SW480 (cell line): ENCODE measurements at regions not wholly inside any gene's neighbourhood (a gene's known extent, or its start where the extent isn't known, plus 50 kb on each side); places are given as distances from the start of the nearest gene placed in this dataset.

Experiments
- DNase-seq: peaks from one replicate; pipeline ENCODE4 v3.0.0-alpha.2; 2016; ENCODE audit warnings: low spot score

DNA sequence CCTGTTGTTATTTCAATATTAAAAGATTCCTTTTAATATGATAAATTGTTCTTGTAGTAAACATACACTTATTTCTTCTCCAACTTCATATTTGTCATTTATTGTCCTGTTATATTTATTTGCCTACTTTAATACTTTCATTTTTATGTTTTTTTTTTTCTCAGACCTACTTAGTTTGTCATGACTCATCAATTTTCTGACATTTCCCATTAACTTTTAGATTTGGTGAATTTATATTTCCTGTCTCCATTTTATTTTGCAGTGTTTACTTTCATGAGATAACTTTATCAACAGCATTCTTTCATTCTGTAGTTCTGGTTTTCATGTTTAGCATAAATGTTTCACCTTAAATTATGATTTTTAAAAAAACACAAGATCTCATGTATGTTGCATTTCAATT is 788.7 kb downstream of the EFNA5 start:
- no peak for DNase-seq

DNA sequence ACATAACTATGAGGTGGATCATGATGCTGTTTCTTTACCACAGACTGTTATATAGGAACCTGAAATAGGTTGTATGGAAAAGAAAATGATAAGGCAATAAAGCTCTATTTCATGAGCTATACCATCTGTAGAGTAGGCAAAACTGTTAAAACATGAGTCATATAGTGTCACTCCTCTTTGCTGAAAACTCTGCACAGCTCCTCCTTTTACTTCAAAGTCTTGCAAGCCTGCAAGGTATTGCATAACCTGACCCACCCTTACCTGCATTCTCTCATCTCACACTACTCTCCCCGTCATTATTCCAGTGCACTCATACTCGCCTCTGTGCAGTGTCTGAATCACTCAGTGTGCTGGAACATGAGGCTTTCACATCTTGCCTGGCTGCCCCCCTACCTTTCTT is 790.1 kb downstream of the EFNA5 start:
- DNase-seq, result peak; percentile 87

DNA sequence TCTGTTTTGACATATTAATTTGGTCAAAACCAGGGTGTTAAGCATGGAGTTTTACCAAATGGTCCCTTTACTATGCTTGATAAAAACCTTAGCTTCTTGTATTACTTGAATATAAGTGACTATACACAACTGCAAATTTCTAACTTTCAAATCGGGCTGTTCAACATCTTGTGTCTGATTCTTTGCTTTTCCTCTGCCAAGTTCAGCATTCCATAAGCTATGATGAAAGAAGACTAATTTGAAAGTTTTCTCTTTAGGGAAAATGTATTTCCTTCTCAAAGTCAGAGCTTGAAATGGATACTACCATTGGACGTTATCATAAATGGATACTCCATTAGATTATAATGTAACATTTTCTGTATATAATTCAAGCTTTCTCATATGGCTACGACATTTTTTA is 792.9 kb downstream of the EFNA5 start:
- DNase-seq, result no peak

DNA sequence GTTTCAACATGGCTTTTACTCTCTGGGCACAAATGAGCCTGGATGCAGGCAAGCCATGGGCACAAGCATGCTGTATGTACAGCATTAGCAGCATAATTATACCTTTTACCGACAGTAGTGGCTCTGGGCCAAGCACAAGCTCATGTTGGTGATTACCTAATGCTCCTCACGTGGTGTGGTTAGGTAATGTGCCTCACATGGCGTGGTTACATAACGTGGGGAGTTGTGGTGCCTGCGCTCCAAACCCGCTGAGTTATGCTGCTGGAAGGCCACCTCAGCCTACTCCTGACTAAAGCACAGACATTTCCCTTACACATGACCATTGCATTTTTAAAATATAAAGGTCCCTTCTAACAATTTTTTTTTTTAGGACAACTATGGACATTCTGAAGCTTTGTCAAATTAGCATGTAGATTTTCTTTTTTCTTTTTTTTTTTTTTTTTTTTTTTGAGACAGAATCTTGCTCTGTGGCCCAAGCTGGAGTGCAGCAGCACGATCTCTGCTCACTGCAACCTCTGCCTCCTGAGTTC is 794.0 kb downstream of the EFNA5 start:
- no peak for DNase-seq

DNA sequence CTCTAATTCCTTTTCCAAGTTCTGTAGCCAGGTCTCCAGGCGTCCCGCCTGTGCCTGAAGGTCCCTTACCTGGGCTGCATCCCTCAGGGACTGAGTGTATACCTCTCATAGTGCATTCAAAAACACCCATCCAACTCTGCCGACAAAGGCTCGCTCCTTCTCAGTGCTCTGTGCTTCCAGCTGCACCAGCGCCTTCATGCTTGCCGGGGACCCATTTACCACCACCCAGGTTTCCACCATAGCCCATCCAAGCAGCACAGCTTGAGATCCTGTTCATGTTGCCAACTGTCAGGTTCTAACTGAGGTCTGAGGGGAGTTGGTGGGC is 794.5 kb downstream of the EFNA5 start:
- no peak for DNase-seq

DNA sequence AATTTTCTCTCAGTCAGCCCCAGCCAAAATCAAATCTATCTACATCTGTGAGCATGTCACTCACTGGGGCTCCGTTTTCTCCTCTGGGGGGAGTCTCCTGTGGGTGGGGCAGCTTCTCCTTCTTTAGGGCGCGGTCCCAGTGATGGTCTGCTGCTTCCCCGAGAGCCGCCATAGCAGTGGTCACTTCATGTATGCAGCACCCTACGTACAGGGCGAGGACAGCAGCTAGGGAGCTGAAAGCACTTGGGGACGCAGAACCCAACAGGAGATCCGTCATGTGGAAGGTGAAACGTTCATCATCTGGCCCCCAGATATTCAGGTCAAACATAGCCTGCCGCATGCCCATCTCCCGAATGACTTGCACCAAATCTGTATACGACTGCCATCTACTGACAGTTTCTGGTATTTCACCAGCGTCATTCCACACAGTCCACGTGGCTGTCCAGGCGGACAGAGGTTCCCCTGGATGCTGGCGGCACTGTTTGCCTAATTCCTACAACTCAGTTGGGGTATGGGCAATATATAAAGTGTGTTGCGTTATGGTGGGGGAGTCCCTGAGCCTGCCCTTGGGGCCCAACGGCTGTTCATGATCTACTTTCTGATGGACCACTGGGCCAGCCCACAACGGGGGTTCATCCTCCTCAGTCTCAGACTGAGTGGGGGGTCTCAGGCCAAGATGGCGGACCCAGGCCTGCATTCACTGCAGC is 795.0 kb downstream of the EFNA5 start:
- DNase-seq, result no peak

DNA sequence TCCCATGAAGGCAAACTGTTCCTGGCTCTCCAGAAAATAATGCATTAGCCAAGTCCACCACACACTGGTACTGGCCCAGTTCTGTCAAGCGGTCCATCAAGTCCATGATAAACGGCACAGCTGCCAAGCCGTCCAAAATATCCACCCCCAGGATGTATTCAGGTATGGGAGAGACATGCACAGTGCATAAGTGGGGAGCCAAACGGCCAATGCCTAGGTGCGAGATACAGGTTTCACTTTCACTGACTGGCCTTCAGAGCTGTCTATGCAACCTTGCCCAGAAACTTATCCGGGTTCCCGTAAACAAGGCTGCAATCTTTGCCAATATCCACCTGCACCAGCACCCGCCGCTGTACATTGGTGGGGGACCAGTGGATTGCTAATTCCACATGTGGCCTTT is 795.8 kb downstream of the EFNA5 start:
- no peak for DNase-seq

DNA sequence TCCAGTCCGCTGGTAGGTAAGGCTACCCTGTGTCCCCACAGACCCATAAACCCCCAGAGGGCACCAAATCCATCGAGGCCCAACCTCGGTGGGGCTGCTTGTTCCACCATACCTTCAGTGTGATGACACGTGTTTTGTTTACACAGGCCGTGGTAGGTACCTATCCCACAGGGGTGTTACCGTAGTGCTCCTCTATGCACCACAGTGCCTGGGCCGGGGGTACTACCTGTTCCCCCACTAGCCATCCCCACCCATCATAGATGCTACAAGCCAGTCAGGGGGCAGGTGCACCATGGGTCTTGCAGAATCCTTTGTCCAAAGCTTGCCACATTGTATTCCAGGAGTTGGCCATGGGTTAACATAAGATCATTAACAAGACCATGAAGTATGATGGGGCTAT is 796.2 kb downstream of the EFNA5 start:
- DNase-seq, result no peak

DNA sequence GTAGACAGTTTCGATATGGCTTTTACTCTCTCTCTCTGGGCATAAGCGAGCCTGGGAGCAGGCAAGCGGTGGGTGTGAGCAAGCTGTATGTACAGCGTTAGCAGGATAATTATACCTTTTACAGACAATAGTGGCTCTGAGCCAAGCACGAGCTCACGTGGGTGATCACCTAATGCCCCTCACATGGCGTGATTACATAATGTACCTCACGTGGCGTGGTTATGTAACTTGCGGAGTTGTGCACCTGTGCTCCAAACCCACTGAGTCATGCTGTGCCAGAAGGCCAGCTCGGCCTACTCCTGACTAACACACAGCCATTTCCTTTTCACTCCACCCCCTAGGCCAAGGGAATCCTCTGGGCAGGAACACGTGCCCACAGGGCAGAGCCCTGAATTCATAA is 797.2 kb downstream of the EFNA5 start:
- DNase-seq, result peak; percentile 95

DNA sequence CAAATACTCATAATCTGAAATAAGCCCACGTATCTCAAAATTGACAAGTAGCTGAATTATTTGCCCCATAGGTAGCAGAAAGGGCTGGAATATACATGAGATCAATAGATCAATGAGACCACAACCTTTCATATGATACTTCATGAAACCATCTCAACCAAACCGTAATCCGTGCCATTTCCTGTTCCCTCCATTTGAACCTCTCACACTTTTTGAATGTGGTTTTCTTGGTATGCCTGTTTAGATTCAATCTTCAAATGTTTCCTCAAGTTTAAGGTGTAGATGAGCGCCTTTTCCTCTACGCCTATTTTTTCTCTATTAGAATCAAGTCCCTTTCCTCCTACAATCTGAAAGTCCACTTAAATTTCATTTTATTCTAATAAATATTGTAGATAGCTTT is 805.5 kb downstream of the EFNA5 start:
- no peak for DNase-seq

DNA sequence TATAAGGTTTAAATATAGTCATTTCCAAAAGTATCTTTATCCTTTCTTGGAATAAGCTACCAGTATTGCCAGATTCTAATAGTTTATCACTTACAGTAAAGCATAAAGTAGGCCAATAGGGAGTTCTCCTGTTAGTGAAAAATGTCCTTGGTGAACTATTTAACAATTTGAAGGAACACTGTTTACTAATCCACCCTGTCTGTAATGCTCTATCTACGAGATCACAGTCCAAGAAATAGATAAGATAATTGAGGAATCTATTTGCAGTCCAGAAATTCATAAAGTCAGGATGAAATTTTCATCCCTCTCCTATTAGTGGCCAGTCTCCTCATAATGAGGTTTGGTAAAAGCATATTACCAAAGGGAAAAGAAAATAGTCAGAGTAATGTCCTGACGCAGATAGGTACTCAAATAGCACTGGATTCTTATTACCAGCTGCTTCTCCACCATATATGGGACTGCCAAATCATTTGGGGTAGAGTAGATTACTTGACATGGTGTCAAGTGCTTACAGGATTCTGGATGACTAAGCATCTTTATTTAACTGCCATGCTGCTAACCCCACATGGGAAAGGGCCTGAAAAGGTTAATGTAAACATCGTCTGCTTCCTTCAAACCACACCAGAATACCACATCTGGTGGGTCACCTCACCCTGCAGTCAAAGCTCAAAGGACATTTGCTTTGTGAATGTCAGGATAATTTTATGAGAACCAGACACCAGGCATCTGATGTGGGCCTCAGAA is 808.1 kb downstream of the EFNA5 start:
- DNase-seq, result peak; percentile 85

DNA sequence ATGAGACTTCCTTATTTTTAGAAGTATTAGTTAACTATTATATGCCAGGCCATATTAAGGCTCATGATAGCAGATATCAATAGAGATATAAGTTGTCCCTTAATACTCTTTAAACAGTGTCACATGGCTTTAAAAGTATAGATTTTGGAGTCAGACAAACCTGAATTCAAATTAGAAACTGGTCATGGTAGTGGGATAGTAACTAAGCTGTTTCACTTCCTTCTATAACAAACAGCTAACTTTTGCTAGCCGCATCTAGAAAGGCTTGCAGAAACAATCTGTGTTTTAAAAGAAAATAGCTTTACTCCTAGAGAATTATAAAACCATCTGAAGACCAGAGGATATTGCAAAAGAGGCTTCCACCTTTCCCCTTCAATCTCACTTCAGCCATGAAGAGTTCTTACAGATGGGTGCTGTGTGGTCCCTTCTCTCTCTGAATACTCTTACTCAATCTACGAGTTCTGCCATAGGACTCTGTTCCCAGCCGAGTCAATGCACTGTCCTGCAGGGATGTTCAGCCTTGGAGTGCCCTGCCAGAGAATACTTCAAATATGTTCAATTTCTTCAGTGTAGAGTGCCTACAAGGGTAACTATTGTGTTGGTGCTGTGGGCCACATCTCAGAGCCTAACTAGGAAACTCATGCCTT is 810.2 kb downstream of the EFNA5 start:
- DNase-seq, result no peak

DNA sequence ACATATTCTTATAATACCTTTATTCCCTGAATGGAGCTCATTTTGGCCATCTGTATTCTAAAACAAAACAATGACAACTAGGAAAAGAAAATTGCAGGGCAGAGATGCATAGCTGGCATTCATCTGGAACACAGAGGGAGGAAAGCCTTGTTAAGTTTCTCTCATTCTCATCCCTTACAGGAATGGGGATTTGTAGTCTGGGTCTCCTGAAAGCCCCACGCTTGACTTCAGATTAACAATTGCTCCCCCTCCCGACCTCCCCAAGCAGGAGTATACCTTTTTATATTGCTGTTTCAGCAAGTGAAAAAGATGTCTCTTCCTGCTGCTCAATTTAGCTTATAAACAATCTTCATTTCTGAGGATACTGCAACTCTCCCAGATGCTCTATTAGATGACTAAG is 812.1 kb downstream of the EFNA5 start:
- DNase-seq, result no peak

DNA sequence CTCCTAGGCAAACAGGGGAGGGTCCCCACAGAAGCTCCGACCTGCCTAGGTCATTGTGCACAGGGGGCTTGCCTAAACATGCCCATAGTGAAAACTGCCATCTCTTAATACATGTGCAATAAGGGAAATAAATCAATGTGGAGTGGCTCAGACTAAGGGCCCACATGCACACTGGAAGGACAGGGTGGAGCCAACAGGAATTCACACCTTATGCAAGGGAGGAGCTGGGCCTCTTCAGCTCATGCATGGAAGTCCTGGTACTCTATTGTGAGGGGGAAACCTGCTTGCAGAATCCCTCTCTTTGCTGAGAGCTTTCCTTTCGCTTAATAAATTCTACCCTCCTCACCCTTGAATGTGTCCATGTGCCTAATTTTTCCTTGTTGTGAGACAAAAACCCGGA is 815.8 kb downstream of the EFNA5 start:
- no peak for DNase-seq

DNA sequence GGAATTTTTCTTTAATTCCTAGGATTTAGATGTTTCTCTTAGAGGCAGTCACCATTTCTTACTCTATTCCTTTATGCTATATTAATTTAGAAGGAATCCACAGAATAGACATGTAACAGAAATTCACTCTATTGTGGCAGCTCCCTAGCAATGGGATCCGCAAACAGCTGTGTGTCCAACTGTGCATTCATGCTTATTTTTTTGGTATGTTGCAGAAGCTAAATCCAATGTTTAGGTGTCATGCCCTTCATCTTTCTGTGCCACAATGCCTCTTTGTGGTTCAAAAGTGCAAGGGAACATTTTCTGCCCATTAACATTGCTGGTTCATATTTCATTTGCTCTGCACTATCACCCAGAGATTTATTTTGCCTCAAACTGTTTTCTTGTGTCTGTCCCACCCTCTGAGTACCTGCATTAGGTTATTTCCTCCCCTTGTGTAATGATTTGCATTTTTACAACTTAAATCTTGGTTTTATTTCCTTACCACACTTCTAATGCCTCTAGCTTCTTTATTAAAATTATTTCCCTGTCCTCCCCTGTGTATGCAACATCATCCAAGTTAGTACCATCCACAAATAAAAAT is 816.5 kb downstream of the EFNA5 start:
- no peak for DNase-seq

DNA sequence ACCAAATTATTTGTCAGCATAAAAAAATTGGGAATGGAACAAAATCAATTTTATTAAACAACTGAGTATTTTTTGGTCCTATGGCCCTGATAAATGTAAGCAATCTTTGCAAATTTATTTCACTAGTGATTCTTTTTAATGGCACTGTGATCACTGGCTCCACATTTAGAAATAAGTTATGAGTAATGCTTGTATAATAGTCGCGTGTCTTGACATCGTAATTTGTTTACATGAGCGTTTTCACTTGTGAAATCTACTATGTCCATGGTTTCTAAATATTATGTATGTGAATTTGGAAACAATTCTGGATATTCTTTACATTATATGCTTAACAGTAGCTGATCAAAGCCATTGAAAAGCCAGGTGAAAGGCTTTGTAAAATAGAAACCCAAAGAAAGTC is 817.5 kb downstream of the EFNA5 start:
- no peak for DNase-seq

DNA sequence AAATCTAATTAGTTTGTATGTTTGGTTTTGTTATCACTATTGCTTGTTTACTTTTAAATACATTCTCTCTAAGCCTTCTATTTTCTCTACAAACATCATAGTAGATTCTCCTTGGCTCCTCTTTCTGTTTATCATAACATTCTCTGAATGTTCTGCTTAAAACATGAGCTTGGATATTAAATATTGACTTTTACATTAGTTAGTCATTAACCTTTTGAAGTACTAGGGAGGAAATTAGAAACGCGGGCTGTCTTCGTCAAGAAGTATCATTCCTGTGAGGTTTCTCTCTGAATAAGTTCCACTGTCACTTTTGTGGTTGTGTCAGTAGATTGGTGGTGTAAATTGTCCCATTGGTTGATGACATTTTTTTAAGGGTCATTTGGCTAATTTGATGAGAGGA is 821.5 kb downstream of the EFNA5 start:
- DNase-seq, result no peak

DNA sequence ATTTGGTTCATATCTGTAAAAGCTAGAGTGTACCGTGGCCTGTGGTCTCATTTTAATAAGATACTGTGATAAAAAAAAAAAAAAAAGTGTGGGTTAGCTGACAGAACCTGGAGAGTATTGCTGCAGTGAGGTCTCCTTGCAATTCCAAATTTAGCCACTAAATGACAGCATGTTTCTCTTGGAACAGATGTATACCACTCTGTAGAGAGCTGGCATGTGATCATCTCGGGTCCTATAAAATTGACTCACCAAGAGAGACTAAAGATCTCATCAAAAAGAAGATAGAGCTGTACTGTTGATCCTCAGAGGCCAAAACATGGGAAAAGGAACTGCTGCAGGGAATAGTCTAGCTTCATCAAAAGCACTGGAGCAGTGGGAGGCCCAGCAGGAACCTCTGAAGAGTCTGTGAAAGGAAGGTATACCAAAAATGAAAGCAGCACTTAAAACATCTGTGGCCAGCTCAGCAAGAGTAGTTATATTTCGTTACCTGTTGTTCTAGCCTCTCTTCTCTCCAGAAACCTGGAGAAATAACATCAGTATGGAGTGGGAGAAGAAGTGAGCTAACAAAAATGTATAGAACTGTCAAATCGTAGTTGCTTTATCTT is 826.8 kb downstream of the EFNA5 start:
- peak; percentile 47 for DNase-seq

DNA sequence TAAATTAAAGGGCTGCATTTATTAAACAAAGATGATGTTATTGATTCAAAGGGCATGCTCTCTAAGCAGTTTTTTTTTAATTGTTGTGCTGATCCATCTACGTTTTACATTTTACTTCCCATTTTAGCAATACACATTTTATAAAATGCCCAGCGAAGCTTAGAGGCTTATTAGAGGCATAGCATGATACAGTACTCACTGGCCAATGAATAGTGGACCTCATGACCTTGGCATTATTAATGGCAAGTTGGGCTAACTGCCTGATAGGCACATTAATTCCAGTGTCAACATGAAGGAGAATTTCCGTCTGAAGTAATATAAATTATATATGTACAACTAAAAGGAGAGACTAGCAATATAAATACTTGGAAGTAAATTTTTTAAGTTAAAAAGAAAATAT is 837.2 kb downstream of the EFNA5 start:
- DNase-seq, result no peak

DNA sequence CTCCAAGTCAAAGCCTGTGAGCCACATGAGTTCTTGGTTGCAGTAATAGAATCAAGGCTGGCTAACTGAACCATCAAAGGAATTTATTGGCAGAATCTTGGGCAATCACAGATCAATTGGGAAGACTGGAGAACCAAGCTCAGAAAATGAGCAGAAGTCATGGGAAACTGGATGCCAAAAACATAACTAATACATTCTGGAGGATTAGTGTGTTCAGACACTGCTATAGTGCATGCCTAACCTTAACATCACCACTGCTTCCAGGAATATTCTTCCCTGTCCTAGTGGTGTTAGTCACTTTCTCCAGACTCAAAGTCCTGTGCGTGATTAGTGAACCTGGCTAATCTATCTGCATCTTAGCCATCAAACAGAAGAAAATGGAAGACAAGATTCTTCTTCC is 843.7 kb downstream of the EFNA5 start:
- DNase-seq, result no peak

DNA sequence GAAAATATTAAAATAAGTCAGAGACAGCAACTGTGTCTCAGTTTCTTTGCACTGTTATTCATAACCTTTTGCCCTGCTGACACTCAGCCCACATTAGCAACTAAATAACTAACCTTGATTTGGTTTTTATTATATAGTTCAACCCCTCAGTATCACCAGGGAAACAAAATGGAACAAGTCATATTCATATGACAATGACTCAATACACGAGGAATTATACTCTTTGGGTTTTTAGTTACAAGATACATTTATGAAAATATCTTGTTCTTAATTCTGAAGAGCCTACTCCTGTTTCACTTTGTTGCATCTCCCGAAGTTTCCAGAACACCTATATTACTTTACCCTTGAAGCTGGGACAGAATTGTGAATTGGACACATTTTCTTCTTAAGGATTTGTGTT is 845.4 kb downstream of the EFNA5 start:
- DNase-seq, result no peak

DNA sequence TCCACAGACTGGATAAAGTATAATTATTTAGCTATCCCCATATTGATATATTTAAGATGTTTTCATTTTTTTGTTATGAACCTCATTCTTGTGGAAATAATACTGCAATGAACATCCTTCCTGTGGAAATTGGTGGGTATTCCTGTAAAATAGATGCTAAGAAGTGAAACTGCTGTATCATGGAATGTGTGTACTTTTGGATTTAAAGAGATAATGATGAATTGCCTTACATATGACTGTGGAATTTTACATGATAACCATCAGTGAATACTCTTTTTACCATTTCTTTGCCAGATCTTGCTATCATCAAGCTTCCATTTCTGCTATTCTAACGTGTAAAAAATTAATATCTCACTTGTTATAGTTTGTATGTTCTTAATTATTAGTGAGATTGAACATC is 847.9 kb downstream of the EFNA5 start:
- no peak for DNase-seq

DNA sequence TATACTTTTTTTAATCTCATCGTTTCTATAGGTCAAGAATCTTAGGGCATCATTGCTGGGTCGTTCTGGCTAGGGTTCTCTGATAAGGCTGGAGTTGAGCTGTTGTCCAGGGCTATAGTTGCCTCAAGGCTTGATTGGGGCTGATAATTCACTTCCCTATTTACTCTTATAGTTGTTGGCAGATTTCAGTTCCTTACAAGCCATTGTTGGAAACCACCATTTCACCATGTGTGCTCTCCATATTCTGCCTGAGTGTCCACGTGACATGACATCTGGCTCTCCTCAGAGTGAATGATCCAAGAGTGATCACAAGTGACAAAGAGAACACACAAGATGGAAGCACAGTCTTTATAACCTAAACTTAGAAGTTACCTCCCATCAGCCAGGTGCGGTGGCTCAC is 852.2 kb downstream of the EFNA5 start:
- DNase-seq, result no peak
